Gastroesophageal sphincter (tissue), 4 donors: ENCODE measurements at regions not wholly inside any gene's neighbourhood (a gene's known extent, or its start where the extent isn't known, plus 50 kb on each side); places are given as distances from the start of the nearest gene placed in this dataset.

Experiments used
- ATAC-seq: fragments of 150-250 bp; one replicate; pipeline ENCODE4 v1.9.1; 2016; ENCODE audit warnings: mild to moderate bottlenecking, moderate library complexity
- H3K27ac ChIP-seq, 4 donors: fragments of 200-600 bp; sonication (generic) in 3 of 4; 1 replicate in 3 of 4; 2 replicates in 1 of 4; pipeline ENCODE4 v1.5.1; 2016 to 2019
- H3K27me3 ChIP-seq: fragments of 200-600 bp; sonication (generic); one replicate; pipeline ENCODE4 v1.5.1; 2019
- H3K36me3 ChIP-seq, 2 donors: fragments of 200-600 bp; sonication (generic); one replicate each; pipeline ENCODE4 v1.5.1; 2019; ENCODE audit warnings: control low read depth in 1 of 2
- H3K4me1 ChIP-seq, 3 donors: fragments of 200-600 bp; sonication (generic); 1 replicate in 2 of 3; 2 replicates in 1 of 3; pipeline ENCODE4 v1.5.1; 2016 to 2019; ENCODE audit warnings: control low read depth in 2 of 3
- H3K4me3 ChIP-seq, 2 donors: fragments of 200-600 bp; sonication (generic); one replicate each; pipeline ENCODE4 v1.5.1; 2019; ENCODE audit warnings: mild to moderate bottlenecking in 1 of 2, moderate library complexity in 1 of 2
- H3K9me3 ChIP-seq, 3 donors: fragments of 200-600 bp; sonication (generic); one replicate each; pipeline ENCODE4 v1.5.1; 2017 to 2019; ENCODE audit warnings: control low read depth in 2 of 3
- EP300 ChIP-seq: sonication (generic); formaldehyde crosslinking; IDR thresholded peaks from one replicate; pipeline ENCODE4 v1.6.1; 2017; ENCODE audit warnings: antibody characterized with exemption, mild to moderate bottlenecking
- POLR2A ChIP-seq, 2 donors: fragments of 450-650 bp; IDR thresholded peaks; one replicate each; pipeline ENCODE4 v1.6.1; 2017; ENCODE audit warnings: antibody characterized with exemption in 2 of 2, mild to moderate bottlenecking in 2 of 2, moderate library complexity in 1 of 2
- POLR2AphosphoS5 ChIP-seq: sonication (generic); formaldehyde crosslinking; IDR thresholded peaks from one replicate; pipeline ENCODE4 v1.6.1; 2017; ENCODE audit warnings: antibody characterized with exemption
- WGBS, 2 donors: methylation state at CpG; one replicate each; pipeline ENCODE4 v1.1.5; 2018; ENCODE audit warnings: low coverage in 1 of 2; 5-methylcytosine and 5-hydroxymethylcytosine counted together
- TF ChIP-seq, protein P1 (sequence below), 4 experiments: fragments of 200-600 bp in 2 of 4; fragments of 450-650 bp in 2 of 4; sonication (generic) in 1 of 4; IDR thresholded peaks; one replicate each; pipeline ENCODE4 v1.5.1; 2017 to 2019; ENCODE audit warnings: antibody characterized with exemption in 4 of 4, mild to moderate bottlenecking in 2 of 4, moderate library complexity in 2 of 4

- no peaks in the 10 kb centered on the region for H3K4me1 ChIP-seq
- no peaks in the 10 kb centered on the region for H3K36me3 ChIP-seq
- no peak overlapping the region for H3K27ac ChIP-seq
- no peak for ATAC-seq
- TF ChIP-seq EP300, result no peak
- TF ChIP-seq POLR2AphosphoS5, result no peak
- TF ChIP-seq POLR2A (IDR thresholded peaks at IDR 0.05), result no peak
- TF ChIP-seq, protein P1, sequence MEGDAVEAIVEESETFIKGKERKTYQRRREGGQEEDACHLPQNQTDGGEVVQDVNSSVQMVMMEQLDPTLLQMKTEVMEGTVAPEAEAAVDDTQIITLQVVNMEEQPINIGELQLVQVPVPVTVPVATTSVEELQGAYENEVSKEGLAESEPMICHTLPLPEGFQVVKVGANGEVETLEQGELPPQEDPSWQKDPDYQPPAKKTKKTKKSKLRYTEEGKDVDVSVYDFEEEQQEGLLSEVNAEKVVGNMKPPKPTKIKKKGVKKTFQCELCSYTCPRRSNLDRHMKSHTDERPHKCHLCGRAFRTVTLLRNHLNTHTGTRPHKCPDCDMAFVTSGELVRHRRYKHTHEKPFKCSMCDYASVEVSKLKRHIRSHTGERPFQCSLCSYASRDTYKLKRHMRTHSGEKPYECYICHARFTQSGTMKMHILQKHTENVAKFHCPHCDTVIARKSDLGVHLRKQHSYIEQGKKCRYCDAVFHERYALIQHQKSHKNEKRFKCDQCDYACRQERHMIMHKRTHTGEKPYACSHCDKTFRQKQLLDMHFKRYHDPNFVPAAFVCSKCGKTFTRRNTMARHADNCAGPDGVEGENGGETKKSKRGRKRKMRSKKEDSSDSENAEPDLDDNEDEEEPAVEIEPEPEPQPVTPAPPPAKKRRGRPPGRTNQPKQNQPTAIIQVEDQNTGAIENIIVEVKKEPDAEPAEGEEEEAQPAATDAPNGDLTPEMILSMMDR (IDR thresholded peaks at IDR 0.05), result no peak
- no peaks in the 10 kb centered on the region for H3K27me3 ChIP-seq
- H3K4me3 ChIP-seq, result no peak overlapping the region
- H3K9me3 ChIP-seq, result no peaks in the 10 kb centered on the region
These were observed 133.1 kb upstream of the CDH12 start for GRCh38 chr5:22986281-22986680.

DNA sequence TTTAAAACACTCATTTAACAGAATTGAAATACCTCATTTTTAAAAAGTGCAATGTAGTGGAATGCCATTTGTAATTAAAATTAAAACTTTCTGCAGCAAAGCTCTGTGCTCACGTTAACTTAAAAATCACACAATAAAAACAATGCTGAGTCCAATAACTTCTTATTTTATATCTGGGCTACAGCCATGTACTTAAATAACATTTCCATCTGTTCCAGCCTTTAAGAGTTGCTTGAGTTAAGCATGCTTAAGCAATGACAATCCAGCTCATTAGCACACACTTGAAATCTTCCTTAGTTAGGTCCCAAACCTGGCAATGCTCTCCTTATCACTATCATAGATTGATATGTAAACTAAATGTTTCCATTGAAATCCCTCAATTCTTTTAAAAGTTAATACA lies 132.3 kb upstream of the CDH12 start:
- ATAC-seq, result no peak
- WGBS, 2 donors, result 72 to 88% methylated on average over 1 of the region's 1 CpG

GRCh38 chr5:22970956-22971618 lies 117.9 kb upstream of the CDH12 start:
- no peak for TF ChIP-seq POLR2AphosphoS5
- TF ChIP-seq POLR2A (IDR thresholded peaks at IDR 0.05), result no peak
- TF ChIP-seq EP300, result no peak
- TF ChIP-seq, protein P1 (IDR thresholded peaks at IDR 0.05), result no peak
- H3K27me3 ChIP-seq, result no peaks in the 10 kb centered on the region
- no peak for ATAC-seq

More for the DNA sequence above, 132.3 kb upstream of the CDH12 start:
- H3K4me1 ChIP-seq, result no peaks in the 10 kb centered on the region
- H3K36me3 ChIP-seq, result no peaks in the 10 kb centered on the region
- H3K9me3 ChIP-seq, result no peaks in the 10 kb centered on the region
- TF ChIP-seq EP300 (no peak), POLR2AphosphoS5 (no peak), POLR2A (IDR thresholded peaks at IDR 0.05) (no peak)
- TF ChIP-seq, protein P1 (IDR thresholded peaks at IDR 0.05), result no peak
- H3K27ac ChIP-seq, result no peak overlapping the region
- H3K4me3 ChIP-seq, result no peak overlapping the region
- no peaks in the 10 kb centered on the region for H3K27me3 ChIP-seq

DNA sequence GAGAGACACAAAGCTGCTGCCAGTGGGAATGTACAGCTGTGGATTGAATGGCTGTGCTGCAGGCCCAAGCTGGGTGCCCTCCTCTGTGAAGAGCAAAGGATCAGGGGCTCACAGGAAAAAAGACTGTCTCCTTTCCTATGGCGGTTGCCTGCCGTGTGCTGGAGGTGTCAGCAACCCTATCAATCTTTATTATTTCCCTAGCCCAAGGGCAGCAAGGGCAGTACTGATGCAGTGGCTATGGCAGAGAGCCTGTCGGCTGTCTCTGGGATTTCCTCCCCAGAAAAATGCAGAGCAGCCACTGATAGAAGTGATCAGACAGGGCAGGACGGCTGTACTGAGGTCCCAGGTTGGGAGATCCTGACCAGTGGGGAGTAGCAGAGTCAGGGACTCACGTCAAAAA lies 117.3 kb upstream of the CDH12 start:
- Histone ChIP-seq H3K4me1 (no peaks in the 10 kb centered on the region), H3K4me3 (no peak overlapping the region), H3K27me3 (no peaks in the 10 kb centered on the region), H3K27ac (no peak overlapping the region), H3K9me3 (peaks cover 0 to 18% (median 0%) of the 10 kb centered on the region in 3 donors), H3K36me3 (no peaks in the 10 kb centered on the region)
- TF ChIP-seq, protein P1 (IDR thresholded peaks at IDR 0.05), result no peak
- no peak for TF ChIP-seq POLR2A (IDR thresholded peaks at IDR 0.05)
- no peak for TF ChIP-seq POLR2AphosphoS5
- TF ChIP-seq EP300, result no peak
- ATAC-seq, result no peak
- 33 to 50% methylated on average over 1 of the region's 5 CpGs for WGBS, 2 donors

More at GRCh38 chr5:22970956-22971618, 117.9 kb upstream of the CDH12 start:
- no peaks in the 10 kb centered on the region for H3K36me3 ChIP-seq
- H3K4me1 ChIP-seq, result no peaks in the 10 kb centered on the region
- H3K9me3 ChIP-seq, result peaks cover 0 to 17% (median 0%) of the 10 kb centered on the region in 3 donors
- H3K4me3 ChIP-seq, result no peak overlapping the region
- WGBS, 2 donors, result 100% methylated on average over 1 of the region's 8 CpGs; no CpG with 5 or more reads in 1 of the 2 donors
- no peak overlapping the region for H3K27ac ChIP-seq

DNA sequence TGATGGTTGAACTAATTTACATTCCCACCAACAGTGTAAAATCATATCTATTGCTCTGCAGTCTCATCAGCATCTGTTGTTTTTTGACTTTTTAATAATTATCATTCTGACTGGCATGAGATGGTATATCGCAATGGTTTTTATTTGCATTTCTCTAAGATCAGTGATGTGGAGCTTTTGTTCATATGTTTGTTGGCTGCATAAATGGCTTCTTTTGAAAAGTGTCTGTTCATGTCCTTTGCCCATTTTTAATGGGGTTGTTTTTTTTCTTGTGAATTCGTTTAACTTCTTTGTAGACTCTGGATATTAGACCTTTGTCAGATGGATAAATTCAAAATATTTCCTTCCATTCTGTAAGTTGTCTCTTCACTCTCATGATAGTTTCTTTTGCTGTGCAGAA lies 115.2 kb upstream of the CDH12 start:
- Histone ChIP-seq H3K36me3 (no peaks in the 10 kb centered on the region), H3K4me1 (no peaks in the 10 kb centered on the region), H3K4me3 (no peak overlapping the region), H3K9me3 (peaks cover 0 to 22% (median 0%) of the 10 kb centered on the region in 3 donors), H3K27me3 (no peaks in the 10 kb centered on the region), H3K27ac (no peak overlapping the region)
- 85 to 95% methylated on average over 2 of the region's 2 CpGs for WGBS, 2 donors
- TF ChIP-seq, protein P1 (IDR thresholded peaks at IDR 0.05), result no peak
- TF ChIP-seq POLR2AphosphoS5 (no peak), EP300 (no peak)
- no peak for ATAC-seq
